OCI-LY3 (cell line): ENCODE measurements at regions not wholly inside any gene's neighbourhood (a gene's known extent, or its start where the extent isn't known, plus 50 kb on each side); places are given as distances from the start of the nearest gene placed in this dataset.

Experiments used
- H2AFZ ChIP-seq: fragments of 200-600, 300-600 bp; shearing (Covaris generic); 2 replicates; pipeline ENCODE4 v1.6.0; 2014; ENCODE audit warnings: antibody characterized with exemption, low read depth, low read length
- H3K27ac ChIP-seq: fragments of 200-600, 300-600 bp; sonication (generic); 2 replicates; pipeline ENCODE4 v1.5.1; 2014; ENCODE audit warnings: mild to moderate bottlenecking, low read length, moderate library complexity, mixed read lengths
- H3K27me3 ChIP-seq: fragments of 200-600, 300-600 bp; sonication (generic); 2 replicates; pipeline ENCODE4 v1.6.1; 2014; ENCODE audit warnings: low read depth, low read length, mixed read lengths
- H3K36me3 ChIP-seq: fragments of 200-600, 300-600 bp; sonication (generic); replicated peaks from 2 replicates; pipeline ENCODE3; 2014; ENCODE audit warnings: low read depth, low read length, mixed read lengths
- H3K4me1 ChIP-seq: fragments of 300-600, 200-600 bp; sonication (generic); 2 replicates; pipeline ENCODE4 v1.6.1; 2014; ENCODE audit warnings: low read length, mixed read lengths
- H3K4me2 ChIP-seq: fragments of 200-600, 300-600 bp; sonication (generic); 2 replicates; pipeline ENCODE4 v1.6.1; 2014; ENCODE audit warnings: low read length, mixed read lengths
- H3K4me3 ChIP-seq: fragments of 300-600, 200-600 bp; sonication (generic); 2 replicates; pipeline ENCODE4 v1.5.1; 2014; ENCODE audit warnings: antibody characterized with exemption, mild to moderate bottlenecking, low read length, moderate library complexity
- H3K79me2 ChIP-seq: fragments of 300-600, 200-600 bp; shearing (Covaris generic); 2 replicates; pipeline ENCODE4 v1.6.1; 2014; ENCODE audit warnings: mild to moderate bottlenecking, low read length, mixed read lengths
- H3K9ac ChIP-seq: fragments of 300-600, 200-600 bp; shearing (Covaris generic); 2 replicates; pipeline ENCODE4 v1.6.0; 2014; ENCODE audit warnings: mild to moderate bottlenecking, low read length, moderate library complexity
- H3K9me3 ChIP-seq: fragments of 200-600, 300-600 bp; shearing (Covaris generic); 2 replicates; pipeline ENCODE4 v1.6.1; 2014; ENCODE audit warnings: low read length, mixed read lengths; ENCODE audit not compliant: insufficient read depth
- H4K20me1 ChIP-seq: fragments of 200-600, 300-600 bp; sonication (generic); 2 replicates; pipeline ENCODE4 v1.6.1; 2016; ENCODE audit warnings: low read length, mixed read lengths; ENCODE audit not compliant: insufficient read depth
- EZH2phosphoT487 ChIP-seq: fragments of 200-600 bp; shearing (Covaris generic); IDR thresholded peaks from 2 replicates; pipeline ENCODE4 v1.6.1; 2018; ENCODE audit warnings: antibody characterized with exemption, mixed run types, low read depth
- TF ChIP-seq, protein P1 (sequence below): fragments of 200-600, 300-600 bp; sonication (generic); IDR thresholded peaks from 2 replicates; pipeline ENCODE4 v1.5.1; 2014; ENCODE audit warnings: antibody characterized with exemption, low read length, low read depth

DNA sequence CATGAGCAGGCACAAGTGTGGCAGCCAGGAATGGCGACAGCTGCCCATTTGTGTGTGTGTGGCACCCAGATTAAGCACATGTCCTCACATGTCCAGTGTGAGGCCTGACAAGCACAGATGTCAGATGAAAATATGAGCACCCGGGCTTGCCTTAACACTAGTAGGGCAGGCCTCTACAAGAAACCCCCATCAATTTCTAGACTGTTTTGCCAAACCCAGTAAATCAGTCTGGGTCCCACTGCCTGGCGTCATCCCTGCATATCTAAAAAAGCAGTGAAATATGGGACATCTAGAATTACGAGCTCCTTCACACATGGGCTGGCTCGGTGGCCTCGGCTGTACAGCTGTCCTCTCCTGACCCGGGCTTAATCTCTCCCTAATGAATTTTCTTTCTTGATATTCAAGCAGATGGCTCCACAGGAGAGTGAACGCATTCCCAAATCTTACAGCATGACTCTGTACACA, 432.7 kb downstream of the FOXO1 start:
- no peak for TF ChIP-seq EZH2phosphoT487
- TF ChIP-seq, protein P1, sequence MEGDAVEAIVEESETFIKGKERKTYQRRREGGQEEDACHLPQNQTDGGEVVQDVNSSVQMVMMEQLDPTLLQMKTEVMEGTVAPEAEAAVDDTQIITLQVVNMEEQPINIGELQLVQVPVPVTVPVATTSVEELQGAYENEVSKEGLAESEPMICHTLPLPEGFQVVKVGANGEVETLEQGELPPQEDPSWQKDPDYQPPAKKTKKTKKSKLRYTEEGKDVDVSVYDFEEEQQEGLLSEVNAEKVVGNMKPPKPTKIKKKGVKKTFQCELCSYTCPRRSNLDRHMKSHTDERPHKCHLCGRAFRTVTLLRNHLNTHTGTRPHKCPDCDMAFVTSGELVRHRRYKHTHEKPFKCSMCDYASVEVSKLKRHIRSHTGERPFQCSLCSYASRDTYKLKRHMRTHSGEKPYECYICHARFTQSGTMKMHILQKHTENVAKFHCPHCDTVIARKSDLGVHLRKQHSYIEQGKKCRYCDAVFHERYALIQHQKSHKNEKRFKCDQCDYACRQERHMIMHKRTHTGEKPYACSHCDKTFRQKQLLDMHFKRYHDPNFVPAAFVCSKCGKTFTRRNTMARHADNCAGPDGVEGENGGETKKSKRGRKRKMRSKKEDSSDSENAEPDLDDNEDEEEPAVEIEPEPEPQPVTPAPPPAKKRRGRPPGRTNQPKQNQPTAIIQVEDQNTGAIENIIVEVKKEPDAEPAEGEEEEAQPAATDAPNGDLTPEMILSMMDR: no peak
- no peak overlapping the region for H3K4me2 ChIP-seq
- H3K4me3 ChIP-seq: no peak overlapping the region
- H3K27ac ChIP-seq: no peak overlapping the region
- H3K9ac ChIP-seq: no peak overlapping the region
- H3K4me1 ChIP-seq: no peaks in the 10 kb centered on the region
- no peaks in the 10 kb centered on the region for H4K20me1 ChIP-seq
- no peaks in the 10 kb centered on the region for H3K27me3 ChIP-seq
- H2AFZ ChIP-seq: no peak overlapping the region
- no peaks in the 10 kb centered on the region for H3K79me2 ChIP-seq
- no peaks in the 10 kb centered on the region for H3K36me3 ChIP-seq
- no peaks in the 10 kb centered on the region for H3K9me3 ChIP-seq

DNA sequence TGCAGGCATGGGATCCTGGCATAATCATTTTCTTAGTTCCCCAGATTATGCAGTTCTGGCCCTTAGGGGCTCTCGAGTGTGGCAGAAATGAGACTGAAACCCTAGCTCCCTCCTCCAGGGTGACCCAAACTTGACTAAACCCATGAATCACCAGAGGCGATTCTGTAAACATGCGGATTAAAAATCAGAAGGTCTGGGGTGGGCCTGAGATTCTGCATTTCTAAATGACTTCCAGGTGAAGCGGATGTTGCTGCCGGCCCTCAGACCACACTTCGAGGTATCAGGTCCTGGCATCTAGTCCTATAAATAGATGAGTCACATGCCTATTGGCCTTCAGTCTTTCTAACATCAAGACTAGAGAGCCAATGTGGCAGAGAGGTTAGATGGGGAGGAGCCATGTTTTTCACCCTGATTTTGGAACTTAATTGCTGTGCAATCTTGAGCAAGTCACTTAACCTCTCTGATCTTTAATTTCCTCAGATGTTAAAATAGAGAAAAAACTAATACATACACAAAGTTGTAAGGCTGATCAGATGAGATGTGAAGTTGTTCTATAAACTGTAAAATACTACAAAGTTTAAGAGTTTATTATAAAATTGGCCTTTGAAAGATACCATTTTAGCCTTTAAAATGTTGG, 431.2 kb downstream of the FOXO1 start:
- no peak overlapping the region for H3K27ac ChIP-seq
- TF ChIP-seq, protein P1: no peak
- TF ChIP-seq EZH2phosphoT487: no peak
- H3K4me2 ChIP-seq: no peak overlapping the region
- H3K4me1 ChIP-seq: no peaks in the 10 kb centered on the region
- H3K9me3 ChIP-seq: no peaks in the 10 kb centered on the region
- H3K36me3 ChIP-seq: no peaks in the 10 kb centered on the region
- H3K4me3 ChIP-seq: no peak overlapping the region
- H3K27me3 ChIP-seq: no peaks in the 10 kb centered on the region
- H2AFZ ChIP-seq: no peak overlapping the region
- H3K79me2 ChIP-seq: no peaks in the 10 kb centered on the region
- no peaks in the 10 kb centered on the region for H4K20me1 ChIP-seq
- no peak overlapping the region for H3K9ac ChIP-seq

DNA sequence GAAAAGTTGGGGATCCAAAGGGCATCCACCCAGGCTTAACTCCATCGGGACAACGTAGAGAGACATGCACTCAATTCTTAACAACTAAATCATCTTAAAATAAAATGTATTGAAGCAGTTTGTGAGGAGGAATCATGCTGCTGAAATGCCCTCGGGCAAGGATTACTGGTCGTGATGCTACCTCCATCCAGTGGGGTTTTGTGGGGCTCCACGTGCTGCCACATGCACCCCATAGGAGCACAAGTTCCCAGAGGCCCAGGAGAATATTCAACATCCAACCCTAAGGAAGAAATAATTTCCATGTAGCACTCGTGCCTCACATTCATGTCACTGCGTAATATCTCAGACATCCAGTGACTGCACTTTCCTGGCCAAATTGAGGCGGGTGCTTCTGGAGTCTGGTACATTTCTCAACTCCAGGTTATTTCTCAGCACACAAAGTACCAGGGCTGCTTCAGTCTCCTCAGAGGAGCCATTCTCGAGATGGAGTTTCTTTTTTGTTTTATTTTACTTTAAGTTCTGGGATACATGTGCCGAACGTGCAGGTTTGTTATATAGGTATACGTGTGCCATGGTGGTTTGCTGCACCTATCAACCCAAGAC, 429.8 kb downstream of the FOXO1 start:
- Histone ChIP-seq H3K27me3 (no peaks in the 10 kb centered on the region), H3K9me3 (no peaks in the 10 kb centered on the region), H3K4me1 (no peaks in the 10 kb centered on the region), H3K79me2 (no peaks in the 10 kb centered on the region), H2AFZ (no peak overlapping the region), H3K4me3 (no peak overlapping the region), H4K20me1 (no peaks in the 10 kb centered on the region), H3K4me2 (no peak overlapping the region), H3K36me3 (no peaks in the 10 kb centered on the region), H3K27ac (no peak overlapping the region), H3K9ac (no peak overlapping the region)
- TF ChIP-seq EZH2phosphoT487: no peak
- TF ChIP-seq, protein P1: no peak

DNA sequence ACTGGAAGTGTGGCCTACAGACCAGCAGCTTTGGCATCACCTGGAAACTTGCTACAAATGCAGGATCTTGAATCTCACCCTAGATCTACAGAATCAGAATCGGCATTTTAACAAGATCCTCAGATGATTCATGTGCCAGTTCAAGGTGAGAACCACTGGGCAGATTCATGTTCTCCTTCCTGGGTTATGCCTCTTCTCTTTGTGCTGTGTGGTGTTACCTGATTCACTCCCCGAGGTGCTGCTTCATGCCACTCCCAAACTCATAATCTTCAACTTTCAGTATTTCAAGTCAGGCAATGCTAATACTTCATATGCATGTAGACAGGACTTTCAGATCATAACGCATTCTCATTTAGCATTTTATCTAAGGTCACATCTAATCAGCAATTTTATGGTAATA, 427.7 kb downstream of the FOXO1 start:
- no peak overlapping the region for H2AFZ ChIP-seq
- no peak overlapping the region for H3K9ac ChIP-seq
- TF ChIP-seq, protein P1: no peak
- no peak overlapping the region for H3K4me3 ChIP-seq
- no peaks in the 10 kb centered on the region for H3K79me2 ChIP-seq
- H3K9me3 ChIP-seq: no peaks in the 10 kb centered on the region
- H3K36me3 ChIP-seq: no peaks in the 10 kb centered on the region
- H3K27me3 ChIP-seq: no peaks in the 10 kb centered on the region
- H4K20me1 ChIP-seq: no peaks in the 10 kb centered on the region
- H3K27ac ChIP-seq: no peak overlapping the region
- H3K4me2 ChIP-seq: no peak overlapping the region
- no peaks in the 10 kb centered on the region for H3K4me1 ChIP-seq
